SU-DHL-6 (cell line): ENCODE measurements at regions not wholly inside any gene's neighbourhood (a gene's known extent, or its start where the extent isn't known, plus 50 kb on each side); places are given as distances from the start of the nearest gene placed in this dataset.

Experiments used
- H2AFZ ChIP-seq: fragments of 200-600 bp; sonication (generic); 2 replicates; pipeline ENCODE4 v1.6.1; 2014; ENCODE audit warnings: low read depth, mild to moderate bottlenecking, moderate library complexity, mixed read lengths, antibody characterized with exemption, low read length; ENCODE audit not compliant: severe bottlenecking
- H3F3A ChIP-seq: fragments of 200-600 bp; shearing (Covaris generic); 2 replicates; pipeline ENCODE4 v1.6.0; 2016; ENCODE audit warnings: antibody characterized with exemption, mild to moderate bottlenecking; ENCODE audit not compliant: insufficient read depth
- H3K27ac ChIP-seq: fragments of 200-600 bp; sonication (generic); 2 replicates; pipeline ENCODE4 v1.5.1; 2016; ENCODE audit warnings: low read depth, mild to moderate bottlenecking, low read length, moderate library complexity, mixed read lengths
- H3K27me3 ChIP-seq: fragments of 200-600 bp; sonication (generic), shearing (Covaris generic); 2 replicates; pipeline ENCODE4 v1.6.0; 2014; ENCODE audit warnings: mild to moderate bottlenecking, low read length
- H3K36me3 ChIP-seq: fragments of 200-600 bp; sonication (generic); 2 replicates; pipeline ENCODE4 v1.6.1; 2014; ENCODE audit warnings: mild to moderate bottlenecking, low read length, mixed read lengths
- H3K4me2 ChIP-seq: fragments of 300-600, 200-600 bp; shearing (Covaris generic), sonication (generic); 2 replicates; pipeline ENCODE4 v1.6.0; 2014; ENCODE audit warnings: low read length, low read depth, mild to moderate bottlenecking; ENCODE audit not compliant: poor library complexity, severe bottlenecking
- H3K4me3 ChIP-seq: fragments of 200-600 bp; sonication (generic); 2 replicates; pipeline ENCODE4 v1.5.1; 2014; ENCODE audit warnings: antibody characterized with exemption, low read length, mild to moderate bottlenecking, mixed read lengths; ENCODE audit not compliant: insufficient read depth, poor library complexity, severe bottlenecking
- H3K79me2 ChIP-seq: fragments of 200-600 bp; sonication (generic); 2 replicates; pipeline ENCODE4 v1.6.1; 2014; ENCODE audit warnings: mild to moderate bottlenecking, low read length, moderate library complexity; ENCODE audit not compliant: insufficient read depth
- H3K9ac ChIP-seq: fragments of 200-600 bp; sonication (generic); 2 replicates; pipeline ENCODE4 v1.7.0; 2014; ENCODE audit warnings: mild to moderate bottlenecking, low read length
- H3K9me2 ChIP-seq: fragments of 200-600 bp; sonication (generic); replicated peaks from 2 replicates; pipeline ENCODE4 v1.6.1; 2014; ENCODE audit warnings: low read length; ENCODE audit not compliant: insufficient read depth
- H3K9me3 ChIP-seq: fragments of 200-600 bp; sonication (generic); 2 replicates; pipeline ENCODE4 v1.6.1; 2014; ENCODE audit warnings: low read length, mixed read lengths; ENCODE audit not compliant: insufficient read depth
- H4K20me1 ChIP-seq: fragments of 200-600 bp; sonication (generic); 2 replicates; pipeline ENCODE4 v1.6.1; 2014; ENCODE audit warnings: low read depth, mild to moderate bottlenecking, antibody characterized with exemption, low read length, moderate library complexity, mixed read lengths
- CTCF ChIP-seq: fragments of 200-600 bp; sonication (generic); IDR thresholded peaks from one replicate; pipeline ENCODE4 v1.5.1; 2017; ENCODE audit warnings: antibody characterized with exemption, mild to moderate bottlenecking, low read length, moderate library complexity; ENCODE audit not compliant: insufficient read depth, poor library complexity, severe bottlenecking
- EZH2phosphoT487 ChIP-seq: fragments of 200-600 bp; sonication (generic), shearing (Covaris generic); conservative IDR thresholded peaks from 2 replicates; pipeline ENCODE4 v1.6.1; 2018; ENCODE audit warnings: mild to moderate bottlenecking, antibody characterized with exemption, low read length, moderate library complexity, mixed read lengths

- H3K4me2 ChIP-seq, result no peak overlapping the region
- no peaks in the 10 kb centered on the region for H4K20me1 ChIP-seq
- no peak overlapping the region for H3K9ac ChIP-seq
- no peaks in the 10 kb centered on the region for H3K79me2 ChIP-seq
- TF ChIP-seq CTCF (no peak), EZH2phosphoT487 (no peak)
- no peak overlapping the region for H3K27ac ChIP-seq
- peak overlapping the region; percentile 0 for H2AFZ ChIP-seq
- H3F3A ChIP-seq, result no peaks in the 10 kb centered on the region
- H3K9me3 ChIP-seq, result no peaks in the 10 kb centered on the region
- H3K4me3 ChIP-seq, result no peak overlapping the region
- no peaks in the 10 kb centered on the region for H3K27me3 ChIP-seq
- H3K36me3 ChIP-seq, result no peaks in the 10 kb centered on the region
- no peaks in the 10 kb centered on the region for H3K9me2 ChIP-seq
Measured at GRCh38 chr3:103992469-103992868, 1374.2 kb upstream of the ALCAM start.

GRCh38 chr3:104004956-104005355 is 1361.8 kb upstream of the ALCAM start:
- Histone ChIP-seq H4K20me1 (no peaks in the 10 kb centered on the region), H3K9ac (no peak overlapping the region), H3K9me3 (no peaks in the 10 kb centered on the region), H2AFZ (no peak overlapping the region), H3K27me3 (no peaks in the 10 kb centered on the region), H3K4me3 (no peak overlapping the region), H3K9me2 (no peaks in the 10 kb centered on the region), H3F3A (no peaks in the 10 kb centered on the region), H3K4me2 (no peak overlapping the region), H3K27ac (no peak overlapping the region), H3K79me2 (no peaks in the 10 kb centered on the region), H3K36me3 (no peaks in the 10 kb centered on the region)
- TF ChIP-seq CTCF (no peak), EZH2phosphoT487 (no peak)

- Histone ChIP-seq H3K4me2 (no peak overlapping the region), H3K4me3 (no peak overlapping the region), H3F3A (no peaks in the 10 kb centered on the region), H3K9me2 (no peaks in the 10 kb centered on the region), H4K20me1 (no peaks in the 10 kb centered on the region), H2AFZ (no peak overlapping the region), H3K27ac (no peak overlapping the region), H3K79me2 (no peaks in the 10 kb centered on the region), H3K27me3 (no peaks in the 10 kb centered on the region), H3K36me3 (no peaks in the 10 kb centered on the region), H3K9ac (no peak overlapping the region), H3K9me3 (no peaks in the 10 kb centered on the region)
- no peak for TF ChIP-seq CTCF
- TF ChIP-seq EZH2phosphoT487, result no peak
Measured at GRCh38 chr3:104005815-104006214, 1360.9 kb upstream of the ALCAM start.

- Histone ChIP-seq H3K9me3 (no peaks in the 10 kb centered on the region), H3K9ac (no peak overlapping the region), H4K20me1 (no peaks in the 10 kb centered on the region), H3F3A (no peaks in the 10 kb centered on the region), H3K9me2 (no peaks in the 10 kb centered on the region), H3K4me2 (no peak overlapping the region), H3K27ac (no peak overlapping the region), H3K36me3 (no peaks in the 10 kb centered on the region), H3K79me2 (no peaks in the 10 kb centered on the region), H2AFZ (no peak overlapping the region), H3K27me3 (no peaks in the 10 kb centered on the region), H3K4me3 (no peak overlapping the region)
- TF ChIP-seq EZH2phosphoT487 (no peak), CTCF (no peak)
Measured at GRCh38 chr3:104018541-104018940, 1348.2 kb upstream of the ALCAM start.
